GM23248 (cell line): ENCODE measurements at regions not wholly inside any gene's neighbourhood (a gene's known extent, or its start where the extent isn't known, plus 50 kb on each side); places are given as distances from the start of the nearest gene placed in this dataset.
"Not testable (repeated sequence)": the region's sequence is repeated elsewhere in the genome, so short reads cannot be mapped to it uniquely, and the experiment has no call there.

Source experiments
- EZH2 ChIP-seq: fragments of 200-600 bp; sonication (generic); IDR thresholded peaks from 2 replicates; pipeline ENCODE4 v1.6.1; 2018; ENCODE audit warnings: antibody characterized with exemption, mild to moderate bottlenecking; ENCODE audit not compliant: insufficient read depth, poor library complexity, severe bottlenecking
- EZH2phosphoT487 ChIP-seq: fragments of 200-600 bp; sonication (generic); IDR thresholded peaks from 2 replicates; pipeline ENCODE4 v1.6.1; 2018; ENCODE audit warnings: antibody characterized with exemption, moderate library complexity, mild to moderate bottlenecking, low read depth; ENCODE audit not compliant: insufficient read depth

DNA sequence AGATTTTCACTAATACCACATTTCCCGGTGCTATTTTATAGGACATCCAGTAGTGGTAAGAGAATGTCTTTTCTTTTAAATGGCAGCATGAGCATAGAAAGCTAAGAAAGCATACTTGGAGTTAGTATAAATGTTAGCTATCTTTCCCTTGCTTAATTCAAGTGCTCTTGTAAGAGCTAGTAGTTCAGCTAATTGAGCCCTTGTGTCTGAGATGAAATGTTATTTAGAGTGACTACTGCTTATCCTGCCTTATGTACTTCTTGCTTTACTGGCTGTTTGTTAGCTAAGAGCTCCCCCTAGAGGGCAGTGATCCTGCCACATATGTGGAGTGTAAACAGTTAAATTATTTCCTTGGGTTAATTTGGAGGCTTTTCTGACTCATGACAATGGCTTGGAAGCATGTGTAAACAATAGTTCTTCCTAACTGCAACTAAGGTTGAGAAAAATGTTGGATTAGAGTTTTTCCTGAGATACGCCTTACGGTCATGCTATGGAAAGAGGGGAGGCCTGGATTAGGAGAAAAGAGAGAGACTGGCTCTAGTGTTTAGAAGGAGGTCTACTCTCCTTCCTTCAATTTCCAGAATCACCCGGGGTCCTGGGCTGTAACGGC, 162.5 kb upstream of the TGIF2LX start:
- not testable (repeated sequence) for TF ChIP-seq EZH2phosphoT487, EZH2
